ENCODE measurements at regions not wholly inside any gene's neighbourhood (a gene's known extent, or its start where the extent isn't known, plus 50 kb on each side); places are given as distances from the start of the nearest gene placed in this dataset.

- TF ChIP-seq EZH2phosphoT487 (IDR thresholded peaks at IDR 0.05; ENCODE audit: borderline replicate concordance, low read length): no peak
- no peak for TF ChIP-seq CTCF (IDR thresholded peaks at IDR 0.05; ENCODE audit: low read depth, low read length, poor library complexity, severe bottlenecking)
- Histone ChIP-seq H3K9me2 (replicated peaks; ENCODE audit: control insufficient read depth, low read length) (no peaks in the 10 kb centered on the region), H3K27ac (ENCODE audit: low read depth, low read length) (no peak overlapping the region), H3K79me2 (ENCODE audit: control insufficient read depth, low read length) (no peaks in the 10 kb centered on the region), H3F3A (ENCODE audit: control insufficient read depth, insufficient read depth) (no peaks in the 10 kb centered on the region), H3K27me3 (ENCODE audit: control insufficient read depth, low read length) (no peaks in the 10 kb centered on the region), H4K20me1 (ENCODE audit: control insufficient read depth, insufficient read depth, low read depth, low read length) (no peaks in the 10 kb centered on the region), H3K9me3 (ENCODE audit: control insufficient read depth, insufficient read depth, low read length) (no peaks in the 10 kb centered on the region), H3K36me3 (ENCODE audit: control insufficient read depth, low read length) (no peaks in the 10 kb centered on the region), H3K4me1 (ENCODE audit: control insufficient read depth, low read length) (peaks cover 11% of the 10 kb centered on the region), H3K4me3 (ENCODE audit: low read length) (no peak overlapping the region), H3K4me2 (ENCODE audit: low read length) (no peak overlapping the region)
Measured at GRCh38 chr14:48008646-48009045, 333.2 kb upstream of the MDGA2 start.

- H3K4me2 ChIP-seq (ENCODE audit: low read length): no peak overlapping the region
- no peaks in the 10 kb centered on the region for H4K20me1 ChIP-seq (ENCODE audit: control insufficient read depth, insufficient read depth, low read depth, low read length)
- no peaks in the 10 kb centered on the region for H3K79me2 ChIP-seq (ENCODE audit: control insufficient read depth, low read length)
- no peaks in the 10 kb centered on the region for H3F3A ChIP-seq (ENCODE audit: control insufficient read depth, insufficient read depth)
- peaks cover 11% of the 10 kb centered on the region for H3K4me1 ChIP-seq (ENCODE audit: control insufficient read depth, low read length)
- no peak overlapping the region for H3K4me3 ChIP-seq (ENCODE audit: low read length)
- H3K9me2 ChIP-seq (replicated peaks; ENCODE audit: control insufficient read depth, low read length): no peaks in the 10 kb centered on the region
- no peak overlapping the region for H3K27ac ChIP-seq (ENCODE audit: low read depth, low read length)
- TF ChIP-seq EZH2phosphoT487 (IDR thresholded peaks at IDR 0.05; ENCODE audit: borderline replicate concordance, low read length): no peak
- no peak for TF ChIP-seq CTCF (IDR thresholded peaks at IDR 0.05; ENCODE audit: low read depth, low read length, poor library complexity, severe bottlenecking)
- H3K27me3 ChIP-seq (ENCODE audit: control insufficient read depth, low read length): no peaks in the 10 kb centered on the region
- H3K36me3 ChIP-seq (ENCODE audit: control insufficient read depth, low read length): no peaks in the 10 kb centered on the region
- H3K9me3 ChIP-seq (ENCODE audit: control insufficient read depth, insufficient read depth, low read length): no peaks in the 10 kb centered on the region
Measured at GRCh38 chr14:48005986-48006385, 330.6 kb upstream of the MDGA2 start.

GRCh38 chr14:47993883-47994282 is 318.5 kb upstream of the MDGA2 start:
- H3K27ac ChIP-seq (ENCODE audit: low read depth, low read length): no peak overlapping the region
- TF ChIP-seq CTCF (IDR thresholded peaks at IDR 0.05; ENCODE audit: low read depth, low read length, poor library complexity, severe bottlenecking) (no peak), EZH2phosphoT487 (IDR thresholded peaks at IDR 0.05; ENCODE audit: borderline replicate concordance, low read length) (no peak)

More at GRCh38 chr14:47993883-47994282, 318.5 kb upstream of the MDGA2 start:
- peak overlapping the region; percentile 8; the same call in 1 of the 2 replicates for H3K4me2 ChIP-seq (ENCODE audit: low read length)
- H3K4me1 ChIP-seq (ENCODE audit: control insufficient read depth, low read length): peaks cover 5% of the 10 kb centered on the region
- H3K9me3 ChIP-seq (ENCODE audit: control insufficient read depth, insufficient read depth, low read length): no peaks in the 10 kb centered on the region
- H4K20me1 ChIP-seq (ENCODE audit: control insufficient read depth, insufficient read depth, low read depth, low read length): no peaks in the 10 kb centered on the region
- H3K36me3 ChIP-seq (ENCODE audit: control insufficient read depth, low read length): no peaks in the 10 kb centered on the region
- H3K9me2 ChIP-seq (replicated peaks; ENCODE audit: control insufficient read depth, low read length): no peaks in the 10 kb centered on the region; the same call in 1 of the 2 replicates
- no peak overlapping the region for H3K4me3 ChIP-seq (ENCODE audit: low read length)
- no peaks in the 10 kb centered on the region for H3K79me2 ChIP-seq (ENCODE audit: control insufficient read depth, low read length)
- H3K27me3 ChIP-seq (ENCODE audit: control insufficient read depth, low read length): no peaks in the 10 kb centered on the region
- H3F3A ChIP-seq (ENCODE audit: control insufficient read depth, insufficient read depth): no peaks in the 10 kb centered on the region
